ENCODE measurements at regions not wholly inside any gene's neighbourhood (a gene's known extent, or its start where the extent isn't known, plus 50 kb on each side); places are given as distances from the start of the nearest gene placed in this dataset.

DNA sequence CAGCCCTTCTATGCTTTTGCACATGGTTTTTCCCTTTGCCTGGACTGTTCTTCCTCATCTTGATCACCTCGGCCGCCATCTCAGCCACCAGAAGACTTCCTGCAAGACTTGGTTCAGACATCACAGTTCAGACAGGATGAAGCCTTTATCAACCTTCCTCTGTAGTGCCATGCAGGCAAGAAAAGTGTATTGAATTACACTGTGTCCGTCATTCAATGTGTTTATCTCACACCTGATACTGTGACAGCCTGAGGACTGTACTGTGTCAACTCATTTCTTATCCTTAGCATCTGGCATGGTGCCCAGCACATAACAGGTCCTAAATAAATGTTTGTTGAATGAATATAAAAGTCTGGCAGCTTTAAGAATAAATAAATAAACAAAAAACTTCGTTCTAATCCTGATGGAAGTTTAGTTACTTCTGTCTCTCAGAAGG, 133.3 kb upstream of the MAN1A1 start:
- no peak for DNase-seq
- Histone ChIP-seq H3K9me3 (no peaks in the 10 kb centered on the region), H3K4me1 (peaks cover 0 to 4% (median 0%) of the 10 kb centered on the region in 4 donors), H3K27ac (no peak overlapping the region), H3K36me3 (no peaks in the 10 kb centered on the region), H3K4me3 (no peak overlapping the region), H3K27me3 (no peaks in the 10 kb centered on the region)
- no peak for TF ChIP-seq POLR2A (IDR thresholded peaks at IDR 0.05)

DNA sequence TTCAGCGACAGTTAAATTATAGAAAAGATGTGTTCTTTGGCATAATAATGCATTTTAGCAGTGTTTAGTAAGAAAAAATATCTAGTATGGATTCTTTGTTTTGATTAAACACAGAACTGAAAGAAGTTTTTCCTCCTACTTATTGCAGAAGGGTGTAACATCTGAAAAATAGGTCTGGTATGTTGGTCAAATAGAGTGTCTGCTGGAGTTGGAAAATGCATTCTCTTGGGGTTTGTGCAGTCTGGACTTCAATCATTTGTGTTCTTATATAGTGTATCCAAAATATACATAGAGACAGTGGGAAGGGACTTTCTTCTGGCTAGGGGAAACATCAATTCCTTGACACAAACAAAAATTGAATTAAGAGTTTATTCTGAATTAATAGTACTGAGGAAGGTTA, 132.4 kb upstream of the MAN1A1 start:
- H3K9me3 ChIP-seq = no peaks in the 10 kb centered on the region
- no peak overlapping the region for H3K27ac ChIP-seq
- TF ChIP-seq, protein P1, sequence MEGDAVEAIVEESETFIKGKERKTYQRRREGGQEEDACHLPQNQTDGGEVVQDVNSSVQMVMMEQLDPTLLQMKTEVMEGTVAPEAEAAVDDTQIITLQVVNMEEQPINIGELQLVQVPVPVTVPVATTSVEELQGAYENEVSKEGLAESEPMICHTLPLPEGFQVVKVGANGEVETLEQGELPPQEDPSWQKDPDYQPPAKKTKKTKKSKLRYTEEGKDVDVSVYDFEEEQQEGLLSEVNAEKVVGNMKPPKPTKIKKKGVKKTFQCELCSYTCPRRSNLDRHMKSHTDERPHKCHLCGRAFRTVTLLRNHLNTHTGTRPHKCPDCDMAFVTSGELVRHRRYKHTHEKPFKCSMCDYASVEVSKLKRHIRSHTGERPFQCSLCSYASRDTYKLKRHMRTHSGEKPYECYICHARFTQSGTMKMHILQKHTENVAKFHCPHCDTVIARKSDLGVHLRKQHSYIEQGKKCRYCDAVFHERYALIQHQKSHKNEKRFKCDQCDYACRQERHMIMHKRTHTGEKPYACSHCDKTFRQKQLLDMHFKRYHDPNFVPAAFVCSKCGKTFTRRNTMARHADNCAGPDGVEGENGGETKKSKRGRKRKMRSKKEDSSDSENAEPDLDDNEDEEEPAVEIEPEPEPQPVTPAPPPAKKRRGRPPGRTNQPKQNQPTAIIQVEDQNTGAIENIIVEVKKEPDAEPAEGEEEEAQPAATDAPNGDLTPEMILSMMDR (IDR thresholded peaks at IDR 0.05) = no peak
- no peaks in the 10 kb centered on the region for H3K27me3 ChIP-seq
- H3K4me1 ChIP-seq = peaks cover 0 to 4% (median 0%) of the 10 kb centered on the region in 4 donors
- DNase-seq = no peak
- no peaks in the 10 kb centered on the region for H3K36me3 ChIP-seq
- H3K4me3 ChIP-seq = no peak overlapping the region

DNA sequence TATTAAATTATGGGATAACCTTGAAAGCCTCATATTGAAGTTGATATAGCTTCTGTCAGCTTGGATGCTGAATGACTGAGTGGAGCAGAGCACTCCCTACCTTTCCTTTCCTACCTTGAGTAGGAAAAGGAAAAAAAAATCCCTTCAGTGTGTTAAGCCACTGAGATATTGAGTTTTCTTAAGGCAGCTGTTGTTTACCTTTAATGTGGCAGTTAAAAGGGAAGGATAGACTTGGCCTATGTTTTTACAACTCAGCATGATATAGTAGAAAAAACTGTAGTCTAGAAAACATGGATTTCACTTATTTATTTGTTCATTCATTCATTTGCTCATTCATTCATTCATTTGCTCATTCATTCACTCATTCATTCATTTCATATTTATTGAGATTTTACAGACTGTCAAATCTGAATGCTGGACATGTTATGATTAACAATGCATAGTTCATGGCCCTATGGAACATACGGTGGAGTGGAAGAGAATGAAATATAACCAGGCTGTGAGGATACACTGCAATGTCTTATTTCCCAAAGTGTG, 131.5 kb upstream of the MAN1A1 start:
- TF ChIP-seq POLR2A (IDR thresholded peaks at IDR 0.05) = no peak
- TF ChIP-seq, protein P1 (IDR thresholded peaks at IDR 0.05) = no peak
- H3K36me3 ChIP-seq = no peaks in the 10 kb centered on the region
- no peak for DNase-seq
- peaks cover 0 to 8% (median 0%) of the 10 kb centered on the region in 4 donors for H3K4me1 ChIP-seq
- no peaks in the 10 kb centered on the region for H3K9me3 ChIP-seq
- no peaks in the 10 kb centered on the region for H3K27me3 ChIP-seq
- H3K27ac ChIP-seq = no peak overlapping the region
- no peak overlapping the region for H3K4me3 ChIP-seq

DNA sequence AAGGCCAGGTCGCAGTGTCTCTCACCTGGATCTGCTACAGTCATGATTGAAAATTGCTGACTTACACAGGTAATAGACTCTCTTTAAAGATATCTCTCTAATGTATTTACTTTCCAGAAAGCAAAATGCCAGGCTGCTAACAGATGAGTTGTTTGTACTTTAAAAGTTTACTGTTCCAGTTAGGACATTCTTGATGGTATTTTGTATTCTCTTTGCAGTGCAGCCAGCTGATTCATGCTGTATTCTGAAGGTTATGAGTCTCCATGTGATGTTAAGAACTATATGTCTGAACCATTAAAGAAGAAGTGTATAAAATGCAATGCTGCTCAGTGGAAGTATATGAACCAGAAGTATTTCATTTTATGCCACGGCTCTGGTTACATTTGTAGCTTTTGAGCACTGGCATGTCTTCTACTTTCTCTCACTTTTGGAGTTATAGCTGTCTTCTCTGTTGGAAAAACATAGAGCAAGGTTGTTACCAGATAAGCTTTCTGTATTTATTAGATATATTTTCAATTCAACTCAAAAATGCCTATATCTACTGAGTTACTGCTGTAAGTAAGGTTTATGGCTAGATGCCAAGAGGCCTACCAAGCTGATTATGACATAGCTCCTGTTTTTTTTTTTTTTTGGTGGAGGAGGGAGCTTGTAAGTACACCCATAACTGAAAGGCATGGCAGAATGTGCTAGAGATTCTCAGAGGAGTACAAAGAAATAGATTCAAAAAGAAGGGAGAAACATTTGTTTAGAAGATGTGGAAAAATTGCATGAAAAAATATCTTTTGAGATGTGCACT, 130.5 kb upstream of the MAN1A1 start:
- Histone ChIP-seq H3K4me3 (no peak overlapping the region), H3K4me1 (peaks cover 0 to 8% (median 0%) of the 10 kb centered on the region in 4 donors), H3K27me3 (no peaks in the 10 kb centered on the region), H3K9me3 (no peaks in the 10 kb centered on the region), H3K36me3 (no peaks in the 10 kb centered on the region), H3K27ac (no peak overlapping the region)
- no peak for DNase-seq
- TF ChIP-seq POLR2A (IDR thresholded peaks at IDR 0.05) = no peak
- TF ChIP-seq, protein P1 (IDR thresholded peaks at IDR 0.05) = no peak

GRCh38 chr6:119476554-119476953, 127.0 kb upstream of the MAN1A1 start:
- no peak for TF ChIP-seq POLR2A (IDR thresholded peaks at IDR 0.05)
- TF ChIP-seq, protein P1 (IDR thresholded peaks at IDR 0.05) = no peak
- H3K4me1 ChIP-seq = peaks cover 0 to 8% (median 0%) of the 10 kb centered on the region in 4 donors

GRCh38 chr6:119476024-119476423, 126.5 kb upstream of the MAN1A1 start:
- Histone ChIP-seq H3K9me3 (no peaks in the 10 kb centered on the region), H3K27me3 (no peaks in the 10 kb centered on the region), H3K36me3 (no peaks in the 10 kb centered on the region), H3K4me3 (no peak overlapping the region), H3K27ac (no peak overlapping the region), H3K4me1 (peaks cover 0 to 8% (median 0%) of the 10 kb centered on the region in 4 donors)
- no peak for DNase-seq
- TF ChIP-seq, protein P1 (IDR thresholded peaks at IDR 0.05) = no peak
- TF ChIP-seq POLR2A (IDR thresholded peaks at IDR 0.05) = no peak

More at GRCh38 chr6:119476554-119476953, 127.0 kb upstream of the MAN1A1 start:
- H3K4me3 ChIP-seq = no peak overlapping the region
- H3K27ac ChIP-seq = no peak overlapping the region
- H3K9me3 ChIP-seq = no peaks in the 10 kb centered on the region
- no peaks in the 10 kb centered on the region for H3K36me3 ChIP-seq
- H3K27me3 ChIP-seq = no peaks in the 10 kb centered on the region
- DNase-seq = no peak

Measured in Peyer's patch (tissue), 4 donors.